GM19035 (cell line): ENCODE measurements at regions not wholly inside any gene's neighbourhood (a gene's known extent, or its start where the extent isn't known, plus 50 kb on each side); places are given as distances from the start of the nearest gene placed in this dataset.
"Not testable (repeated sequence)": the region's sequence is repeated elsewhere in the genome, so short reads cannot be mapped to it uniquely, and the experiment has no call there.

ENCODE experiments used
- ATAC-seq: cut with Tn5 transposase; IDR thresholded peaks from one replicate; pipeline ENCODE4 v1.9.1; 2021; ENCODE audit not compliant: unreplicated experiment

DNA sequence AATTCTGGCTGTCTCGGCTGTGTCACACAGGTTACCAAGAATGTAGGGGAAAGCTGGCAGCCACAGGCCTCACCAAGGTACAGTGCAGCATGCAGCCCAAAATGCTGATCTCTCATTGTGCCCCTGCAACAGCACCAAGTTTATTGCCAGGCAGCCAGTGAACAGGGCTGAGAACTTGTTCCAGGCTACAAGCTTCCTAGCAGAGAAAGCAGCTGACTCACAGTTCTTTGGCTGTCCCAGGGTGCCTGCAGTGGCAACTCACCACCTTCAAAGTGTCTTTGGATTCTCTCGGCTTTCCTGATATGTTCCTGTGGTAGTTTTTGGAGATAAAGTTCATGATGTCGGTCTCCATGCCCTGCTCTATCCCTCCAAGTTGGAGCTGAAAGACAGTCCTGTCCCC is 719.1 kb upstream of the ANO3 start:
- no peak for ATAC-seq

- no peak for ATAC-seq
These were observed 718.5 kb upstream of the ANO3 start for GRCh38 chr11:25613451-25613850.

DNA sequence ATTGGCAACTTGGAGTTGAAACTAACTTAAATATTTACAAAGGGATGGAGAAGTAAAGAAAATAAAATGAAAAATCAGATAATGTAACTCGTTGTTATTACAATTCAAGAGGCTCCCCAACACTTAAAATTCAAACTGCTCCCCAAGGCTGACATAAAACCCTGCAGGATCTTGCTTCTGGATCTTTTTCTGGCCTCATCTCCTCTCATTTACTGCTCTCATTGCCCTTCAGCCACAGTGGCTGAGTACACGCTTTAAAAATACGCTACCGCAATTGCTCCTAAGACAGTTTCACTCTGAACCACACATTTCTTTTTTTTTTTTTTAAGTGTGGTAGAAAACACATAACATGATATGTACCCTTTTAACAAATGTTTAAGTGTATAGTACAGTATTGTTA is 718.1 kb upstream of the ANO3 start:
- ATAC-seq: no peak

DNA sequence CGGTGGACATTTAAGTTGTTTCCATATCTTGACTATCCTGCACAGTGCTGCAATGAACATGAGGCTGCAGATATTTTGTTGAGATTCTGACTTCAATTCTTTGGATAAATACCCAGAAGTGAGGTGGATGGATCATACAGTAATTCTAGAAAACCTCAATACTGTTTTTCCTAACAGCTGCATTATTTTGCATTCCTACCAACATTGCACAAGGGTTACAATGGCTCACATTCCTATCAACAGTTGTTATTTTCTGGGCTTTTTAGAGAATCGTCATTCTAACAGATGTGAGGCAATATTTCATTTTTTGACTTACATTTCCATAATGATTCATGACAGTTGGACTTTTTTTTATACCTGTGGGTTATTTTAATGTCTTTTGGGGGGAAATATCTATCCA is 716.9 kb upstream of the ANO3 start:
- ATAC-seq: no peak

- no peak for ATAC-seq
These were observed 716.1 kb upstream of the ANO3 start for GRCh38 chr11:25615841-25616240.

DNA sequence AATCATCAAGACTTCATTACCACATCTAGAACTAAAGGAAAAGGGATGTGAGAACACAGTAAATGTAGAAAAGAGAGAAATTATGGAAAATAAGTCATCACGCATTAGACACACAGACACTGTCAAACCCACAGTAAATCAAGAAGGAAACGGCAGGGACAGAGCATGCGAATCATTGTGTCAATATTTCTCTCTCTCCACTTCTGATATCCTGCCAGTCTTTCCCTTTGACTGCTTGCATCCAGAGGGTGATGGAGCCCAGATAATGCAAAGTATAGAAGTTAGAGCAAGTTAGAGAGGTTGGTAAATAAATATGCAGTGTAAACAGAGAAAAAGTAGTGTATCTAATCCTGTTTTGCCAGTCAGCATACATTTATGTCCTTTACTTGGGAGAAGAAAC is 706.8 kb upstream of the ANO3 start:
- no peak for ATAC-seq

DNA sequence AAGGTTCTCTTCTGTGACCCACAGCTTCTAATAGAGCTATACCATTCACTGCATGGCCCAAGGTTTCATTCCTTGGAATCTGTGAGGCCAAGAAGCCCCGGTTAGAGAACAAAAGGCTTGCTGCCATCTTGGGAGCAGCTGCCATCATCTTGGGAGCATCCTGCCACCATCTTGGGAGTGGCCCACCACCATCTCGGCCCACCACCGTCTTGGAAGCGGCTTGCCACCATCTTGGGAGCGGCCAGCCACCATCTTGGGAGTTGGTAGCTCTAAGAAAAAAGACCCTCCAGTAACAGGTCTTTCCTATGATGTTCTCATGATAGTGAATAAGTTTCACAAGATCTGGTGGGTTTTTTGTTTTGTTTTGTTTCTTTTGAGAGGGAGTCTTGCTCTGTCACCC is 703.9 kb upstream of the ANO3 start:
- ATAC-seq: no peak

DNA sequence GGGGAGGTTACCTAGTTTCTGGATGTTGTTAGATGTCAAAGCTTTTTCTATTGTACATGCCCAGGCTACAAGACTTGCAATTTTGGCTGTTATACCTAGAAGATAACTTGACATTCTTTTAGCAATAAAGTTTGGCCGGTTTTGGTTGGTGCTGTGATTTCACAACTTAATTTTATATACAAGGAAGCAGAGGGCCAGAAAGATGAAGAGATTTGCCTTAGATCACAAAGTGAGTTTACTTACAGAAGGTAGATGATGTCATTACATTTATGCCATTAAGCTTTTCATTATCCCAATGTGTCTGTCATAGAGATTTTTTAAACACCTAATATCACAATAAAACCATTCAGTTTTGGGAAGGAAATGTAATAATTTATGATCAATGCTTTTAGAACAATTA is 698.7 kb upstream of the ANO3 start:
- ATAC-seq: no peak

GRCh38 chr11:25649220-25649619 is 682.7 kb upstream of the ANO3 start:
- not testable (repeated sequence) for ATAC-seq

DNA sequence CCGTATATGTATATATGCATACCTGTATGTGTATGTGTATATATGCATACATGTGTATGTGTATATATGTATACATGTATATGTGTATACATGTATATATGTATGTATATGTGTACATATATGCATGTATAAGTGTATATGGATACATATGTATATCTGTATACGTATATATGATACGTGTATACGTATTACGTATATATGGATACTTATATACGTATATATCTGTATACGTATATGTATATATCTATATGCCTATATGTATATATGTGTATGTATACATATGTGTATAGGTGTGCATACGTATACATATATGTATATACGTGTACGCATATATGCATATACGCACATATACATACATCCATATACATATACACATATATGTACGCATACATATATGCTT is 681.6 kb upstream of the ANO3 start:
- no peak for ATAC-seq

DNA sequence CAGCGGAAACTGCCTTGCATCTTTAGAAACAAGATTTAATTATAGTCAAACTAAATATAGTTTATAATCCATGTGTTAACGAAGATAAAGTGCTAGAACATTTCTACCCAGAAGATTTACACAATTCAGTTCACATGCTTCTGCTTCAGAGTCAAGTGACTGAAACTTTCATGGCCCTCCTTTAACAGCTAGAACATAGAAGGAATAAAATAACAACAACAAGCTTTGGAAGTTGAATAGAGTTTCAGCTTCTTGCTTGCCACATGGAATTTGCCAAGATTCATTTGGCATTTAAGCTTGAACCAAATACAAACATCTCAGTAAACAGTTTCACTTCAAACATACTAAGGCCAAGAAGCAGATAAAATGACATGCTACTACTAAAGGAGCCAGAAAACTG is 676.3 kb upstream of the ANO3 start:
- no peak for ATAC-seq

DNA sequence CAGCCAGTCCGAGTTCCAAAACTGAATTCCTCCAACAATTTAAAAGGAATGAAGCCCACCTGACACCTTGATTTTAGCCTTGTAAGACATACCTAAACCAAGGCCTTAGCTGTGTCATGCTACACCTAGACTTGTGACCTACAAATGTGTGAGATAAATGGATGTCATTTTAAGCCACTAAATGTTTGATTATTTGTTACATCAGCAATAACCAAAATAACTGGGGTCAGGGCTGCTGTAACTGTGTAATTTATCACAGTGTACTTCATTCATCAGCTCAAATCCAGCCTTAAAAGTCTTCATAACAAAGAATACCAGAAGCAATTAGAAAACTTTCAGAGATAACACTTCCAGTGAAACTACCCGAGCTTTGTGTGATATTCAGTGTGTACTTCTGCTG is 673.0 kb upstream of the ANO3 start:
- no peak for ATAC-seq

DNA sequence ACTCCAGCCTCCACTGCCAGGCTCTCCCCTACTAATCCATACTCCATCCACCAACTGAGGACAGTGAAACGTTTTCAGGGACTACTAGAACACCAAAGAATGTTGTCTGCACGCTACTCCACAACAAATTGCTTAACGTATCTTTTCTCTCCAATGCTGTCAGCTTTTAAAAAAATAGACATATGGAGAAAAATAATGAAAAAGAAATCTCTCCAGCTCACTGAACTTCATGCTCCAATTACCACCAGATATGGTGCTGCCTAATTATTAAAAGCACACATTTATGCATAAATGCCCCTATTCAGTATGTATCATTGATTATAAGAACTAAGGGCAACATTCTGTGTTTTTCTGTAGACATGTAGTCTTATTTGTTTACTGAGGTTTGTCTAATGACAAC is 672.2 kb upstream of the ANO3 start:
- no peak for ATAC-seq

- ATAC-seq: no peak
These were observed 664.1 kb upstream of the ANO3 start for GRCh38 chr11:25667871-25668270.

DNA sequence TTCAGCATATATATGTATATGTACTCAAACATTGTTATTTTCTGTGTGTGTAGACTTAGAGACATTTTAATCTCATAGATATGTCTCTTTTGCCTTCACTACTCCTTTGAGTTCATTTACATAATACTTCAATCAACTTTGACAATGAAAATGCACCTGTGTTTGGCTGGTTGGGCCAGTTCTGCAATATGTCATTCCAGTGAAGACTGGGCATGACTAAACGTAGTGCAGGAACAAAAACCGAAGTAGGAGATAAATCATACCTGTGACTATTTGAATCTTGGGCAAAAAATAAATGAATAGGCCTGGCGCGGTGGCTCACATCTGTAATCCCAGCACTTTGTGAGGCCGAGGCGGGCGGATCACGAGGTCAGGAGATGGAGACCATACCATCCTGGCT is 640.0 kb upstream of the ANO3 start:
- no peak for ATAC-seq

- ATAC-seq: no peak
These were observed 629.5 kb upstream of the ANO3 start for GRCh38 chr11:25702417-25702816.

DNA sequence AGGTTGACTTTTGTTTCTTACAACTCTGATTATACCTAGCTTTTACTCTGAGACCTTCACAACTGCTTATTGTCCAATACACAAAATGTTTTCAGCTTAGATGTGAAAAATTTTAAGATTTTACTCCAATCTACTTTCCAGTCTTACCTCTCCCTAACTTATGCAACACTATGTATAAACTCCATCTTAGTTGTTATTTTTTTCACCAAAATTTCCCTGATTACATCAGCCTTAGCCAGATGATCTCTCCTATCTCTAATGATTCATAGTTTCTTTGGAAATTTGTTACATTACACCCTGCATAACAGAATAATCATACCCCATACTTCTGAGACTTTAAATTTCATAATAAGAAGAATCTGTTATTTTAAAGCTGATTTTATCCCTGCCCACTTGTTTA is 621.0 kb upstream of the ANO3 start:
- no peak for ATAC-seq

DNA sequence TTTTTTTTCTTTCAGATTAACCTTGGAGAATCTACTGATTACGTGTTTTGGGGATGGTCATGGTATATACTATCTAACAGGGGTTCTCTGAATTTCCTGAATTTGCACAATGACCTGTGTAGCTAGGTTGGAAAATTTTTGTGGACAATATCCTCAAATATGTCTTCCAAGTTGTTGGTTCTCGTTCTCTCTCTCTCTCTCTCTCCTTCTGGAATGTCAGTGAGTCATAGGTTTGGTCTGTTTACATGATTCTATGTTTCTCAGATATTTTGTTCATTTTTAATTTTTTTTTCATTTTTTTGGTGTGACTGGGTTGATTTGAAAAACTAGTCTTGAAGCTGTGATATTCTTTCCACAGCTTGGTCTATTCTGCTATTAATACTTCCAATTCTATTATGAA is 604.0 kb upstream of the ANO3 start:
- no peak for ATAC-seq

- ATAC-seq: no peak
These were observed 601.7 kb upstream of the ANO3 start for GRCh38 chr11:25730230-25730629.

DNA sequence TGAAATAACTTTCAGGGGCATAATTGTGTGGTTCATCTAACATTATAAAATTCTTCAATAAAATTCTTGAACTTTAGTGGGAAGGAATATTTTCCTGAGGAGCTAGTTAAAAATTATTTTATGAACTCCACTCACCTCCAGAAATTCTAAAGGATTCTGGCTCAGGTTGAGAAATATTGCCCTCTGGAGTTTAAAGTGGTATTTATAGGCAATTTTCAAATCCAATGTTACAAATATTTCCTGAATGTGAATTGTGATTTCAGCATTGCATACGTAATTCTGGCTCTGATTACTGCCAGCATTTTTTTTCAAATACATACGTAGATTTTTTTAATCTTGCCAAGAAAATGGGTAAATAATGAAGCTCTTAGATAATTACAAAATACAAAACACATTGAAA is 598.2 kb upstream of the ANO3 start:
- no peak for ATAC-seq

DNA sequence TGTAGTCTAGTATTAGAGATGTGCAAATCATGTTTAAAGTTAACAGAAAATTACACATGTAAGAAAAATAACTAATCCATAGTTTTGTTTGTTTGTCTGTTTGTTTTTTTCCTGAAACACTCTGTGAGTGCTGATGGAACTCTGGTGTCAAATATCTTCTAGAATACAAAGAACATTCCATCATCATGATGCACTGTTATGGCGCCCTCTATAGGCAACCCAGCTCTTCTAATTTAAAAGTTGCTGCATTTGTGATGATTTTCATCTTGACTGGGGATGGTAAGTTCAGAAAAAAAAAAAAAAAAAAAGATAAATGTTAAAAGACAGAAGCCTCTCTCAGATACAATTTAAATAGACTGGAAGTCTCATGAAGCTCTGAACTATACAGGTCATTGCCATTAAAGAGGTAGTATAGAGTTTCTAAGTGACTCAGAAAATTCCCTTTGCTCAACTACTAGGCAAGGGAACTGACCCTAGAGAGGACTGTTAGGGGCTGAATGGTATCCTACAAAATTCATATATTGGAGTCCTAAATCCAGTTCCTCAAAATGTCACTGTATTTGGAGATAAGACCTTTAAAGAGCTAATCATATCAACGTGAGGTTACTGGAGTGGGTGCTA is 597.2 kb upstream of the ANO3 start:
- no peak for ATAC-seq

DNA sequence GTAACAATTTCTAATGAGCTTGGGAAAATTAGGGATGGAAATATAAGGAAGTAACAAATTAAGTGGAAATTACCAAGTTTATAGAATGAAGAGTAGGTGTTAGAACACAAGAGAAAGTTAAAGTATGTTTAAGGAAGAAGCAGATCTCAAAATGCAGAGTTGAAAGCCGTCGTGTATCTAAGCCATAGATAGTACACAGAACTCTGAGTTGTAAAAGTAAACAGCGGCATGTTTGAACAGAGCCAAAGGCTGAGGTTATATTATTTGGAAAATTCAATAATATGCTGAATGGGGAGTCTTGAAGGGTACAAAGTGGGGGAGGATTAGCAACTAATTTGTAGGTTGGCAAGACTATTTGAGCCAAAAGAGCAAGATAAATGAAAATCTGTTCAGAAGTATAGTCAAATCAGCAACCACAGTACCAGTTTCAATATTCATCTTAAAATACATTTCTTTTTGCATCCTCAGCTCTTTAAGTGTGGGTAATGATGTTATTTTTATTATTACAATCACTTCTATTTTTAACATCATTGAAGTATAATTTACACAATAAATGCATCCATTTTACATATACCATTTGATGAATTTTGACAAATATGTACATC is 594.8 kb upstream of the ANO3 start:
- ATAC-seq: no peak

DNA sequence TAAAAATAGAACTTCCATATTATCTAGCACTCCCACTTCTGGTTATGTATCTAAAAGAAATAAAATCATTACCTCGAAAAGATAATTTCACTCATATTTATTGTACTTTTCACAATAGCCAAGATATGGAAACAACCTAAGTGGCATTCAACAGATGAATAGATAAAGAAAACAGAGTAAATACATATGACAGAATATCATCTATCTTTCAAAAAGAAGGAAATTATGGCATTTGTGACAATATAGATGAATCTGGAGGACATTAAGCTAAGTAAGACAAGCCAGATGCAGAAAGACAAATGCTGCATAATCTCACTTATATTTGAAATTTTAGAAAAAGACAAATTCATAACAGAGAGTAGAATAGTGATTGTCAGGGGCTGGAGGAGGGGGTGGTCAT is 590.0 kb upstream of the ANO3 start:
- ATAC-seq: no peak
